CD4-positive, alpha-beta T cell treated with Interleukin-21 for 1 hour (primary cell): ENCODE measurements at regions not wholly inside any gene's neighbourhood (a gene's known extent, or its start where the extent isn't known, plus 50 kb on each side); places are given as distances from the start of the nearest gene placed in this dataset.
"Not testable (repeated sequence)": the region's sequence is repeated elsewhere in the genome, so short reads cannot be mapped to it uniquely, and the experiment has no call there.

Experiments
- DNase-seq: peaks from one replicate; pipeline ENCODE4 v3.0.0-alpha.2; 2020

DNA sequence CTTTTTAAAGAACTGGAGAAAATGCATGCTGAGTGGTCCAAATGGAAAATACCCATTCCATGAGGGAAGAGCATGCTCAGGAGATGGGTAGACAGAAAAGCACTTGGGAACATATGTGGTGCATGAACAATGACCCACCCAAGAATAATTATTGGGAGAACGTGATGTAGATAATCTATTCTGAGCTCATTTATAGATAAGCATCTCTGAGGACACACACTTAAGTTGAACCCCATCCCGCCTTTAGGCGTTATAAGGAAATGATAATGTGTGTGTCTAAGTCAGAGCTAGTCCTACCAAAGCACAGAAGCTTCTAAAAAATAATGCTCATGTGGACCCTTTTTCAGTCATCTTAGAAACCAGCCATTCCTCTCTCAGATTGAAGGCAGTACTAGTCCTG lies 189.9 kb downstream of the KTN1 start:
- no peak for DNase-seq

DNA sequence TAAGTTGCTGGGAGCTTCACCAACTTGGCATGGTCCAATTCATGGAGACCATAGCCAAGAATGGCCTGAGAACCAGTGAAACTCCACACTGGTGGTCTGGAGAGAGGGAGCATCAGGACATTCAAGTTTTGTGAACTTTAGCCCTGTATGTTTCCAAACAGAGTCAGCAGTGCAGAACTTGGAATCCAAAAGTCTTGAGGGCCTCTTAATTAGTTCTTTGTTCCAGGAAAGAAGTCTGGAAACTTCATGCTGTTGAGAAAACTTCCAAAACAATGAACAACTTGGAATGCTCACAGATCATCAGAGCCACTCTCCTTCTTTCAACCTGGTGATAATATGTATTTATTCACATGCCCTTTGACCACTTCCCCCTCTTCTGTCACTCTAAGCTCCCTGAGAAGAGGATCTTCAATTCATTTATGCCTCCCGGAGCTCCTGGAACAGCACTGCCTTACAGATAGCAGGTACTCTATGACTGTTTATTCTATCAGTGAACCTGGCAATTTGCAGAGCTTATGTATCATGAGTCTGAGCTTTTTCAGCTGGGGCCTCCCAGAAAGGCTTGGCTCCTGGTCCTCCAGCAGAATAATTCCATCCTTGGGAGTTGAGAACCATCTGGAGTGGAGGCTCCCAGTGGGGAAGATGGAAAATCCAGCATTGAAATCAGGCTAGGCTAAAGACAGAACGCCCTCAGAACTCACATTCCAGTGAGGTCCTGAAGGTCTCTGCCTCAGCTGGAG lies 191.4 kb downstream of the KTN1 start:
- no peak for DNase-seq

DNA sequence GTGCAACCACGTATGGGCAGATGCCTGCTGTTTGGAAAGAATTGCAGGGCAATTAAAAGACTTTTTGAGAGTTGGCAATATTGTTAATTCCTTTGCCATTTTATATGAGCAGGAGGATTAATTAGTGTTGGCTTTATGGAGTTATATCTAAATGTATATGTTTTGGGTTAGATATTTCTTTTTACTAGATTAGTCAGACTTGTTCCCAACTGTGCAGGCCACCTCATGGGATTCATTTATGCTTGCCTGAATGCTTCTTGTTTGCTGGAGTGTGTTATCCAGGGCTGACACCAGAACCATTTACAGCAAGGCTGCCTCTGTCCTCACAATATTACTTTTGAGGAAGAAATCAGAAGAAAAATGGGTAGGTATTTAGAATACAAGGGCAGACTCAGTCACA lies 192.5 kb downstream of the KTN1 start:
- DNase-seq: no peak

DNA sequence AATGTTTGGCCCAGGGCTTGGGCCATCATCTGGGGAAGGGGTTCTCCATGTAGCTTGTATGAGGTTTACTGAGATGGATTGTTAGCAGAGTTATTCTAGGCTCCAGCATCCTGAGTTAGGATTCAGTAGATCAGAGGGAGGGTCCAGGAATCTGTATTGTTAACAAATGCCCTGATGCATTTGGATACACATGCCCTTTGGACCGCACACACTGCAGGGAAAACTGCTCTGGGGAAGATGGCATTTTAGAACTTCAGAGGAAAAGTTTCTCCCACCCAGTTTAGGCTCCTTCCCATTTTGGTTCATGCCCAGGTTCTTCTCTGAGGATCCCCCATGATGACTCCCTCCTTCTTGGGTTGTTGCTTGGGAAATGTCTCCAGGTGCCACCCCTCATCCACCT lies 193.3 kb downstream of the KTN1 start:
- DNase-seq: no peak

DNA sequence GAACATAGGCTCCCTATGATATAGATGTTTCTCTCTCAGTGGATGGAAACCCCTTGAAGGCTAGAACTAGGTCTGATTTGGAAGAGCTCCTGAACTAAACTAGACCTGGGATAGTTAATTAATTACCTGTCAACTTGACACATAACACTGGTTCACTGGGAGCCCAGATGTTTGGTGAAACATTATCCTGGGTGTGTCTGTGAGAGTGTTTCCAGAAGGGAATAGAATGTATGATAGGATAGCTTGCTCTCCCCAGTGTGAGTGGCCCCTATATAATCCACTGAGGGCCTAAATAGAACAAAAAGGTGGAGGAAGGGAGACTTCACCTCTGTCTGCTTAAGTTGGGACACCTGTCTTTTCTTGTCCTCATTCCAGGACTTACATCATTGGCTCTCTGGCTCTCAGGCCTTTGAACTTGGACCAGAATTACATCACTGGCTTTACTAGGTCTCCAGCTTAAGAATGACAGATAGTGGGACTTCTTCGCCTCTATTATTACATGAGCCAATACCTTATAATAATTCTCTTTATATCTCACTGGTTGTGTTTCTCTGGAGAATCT lies 194.1 kb downstream of the KTN1 start:
- DNase-seq: no peak

DNA sequence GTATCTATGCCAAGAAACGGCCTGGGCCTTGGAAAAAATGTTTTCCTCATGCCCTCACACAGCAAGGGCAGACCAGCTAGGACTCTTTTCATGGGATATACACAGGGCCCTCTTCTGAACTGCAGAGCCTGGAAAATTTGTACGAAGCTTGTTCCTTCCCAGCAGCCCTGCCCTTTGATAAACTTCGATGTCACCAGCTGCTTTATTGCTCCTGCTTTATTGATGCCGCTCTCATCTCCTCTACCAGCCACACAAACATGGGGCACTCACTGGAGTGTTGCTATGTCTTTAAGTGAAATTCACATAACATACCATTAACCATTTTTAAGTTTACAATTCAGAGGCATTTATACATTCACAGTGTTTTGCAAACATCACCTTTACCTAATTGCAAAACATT lies 197.9 kb downstream of the KTN1 start:
- DNase-seq: no peak

DNA sequence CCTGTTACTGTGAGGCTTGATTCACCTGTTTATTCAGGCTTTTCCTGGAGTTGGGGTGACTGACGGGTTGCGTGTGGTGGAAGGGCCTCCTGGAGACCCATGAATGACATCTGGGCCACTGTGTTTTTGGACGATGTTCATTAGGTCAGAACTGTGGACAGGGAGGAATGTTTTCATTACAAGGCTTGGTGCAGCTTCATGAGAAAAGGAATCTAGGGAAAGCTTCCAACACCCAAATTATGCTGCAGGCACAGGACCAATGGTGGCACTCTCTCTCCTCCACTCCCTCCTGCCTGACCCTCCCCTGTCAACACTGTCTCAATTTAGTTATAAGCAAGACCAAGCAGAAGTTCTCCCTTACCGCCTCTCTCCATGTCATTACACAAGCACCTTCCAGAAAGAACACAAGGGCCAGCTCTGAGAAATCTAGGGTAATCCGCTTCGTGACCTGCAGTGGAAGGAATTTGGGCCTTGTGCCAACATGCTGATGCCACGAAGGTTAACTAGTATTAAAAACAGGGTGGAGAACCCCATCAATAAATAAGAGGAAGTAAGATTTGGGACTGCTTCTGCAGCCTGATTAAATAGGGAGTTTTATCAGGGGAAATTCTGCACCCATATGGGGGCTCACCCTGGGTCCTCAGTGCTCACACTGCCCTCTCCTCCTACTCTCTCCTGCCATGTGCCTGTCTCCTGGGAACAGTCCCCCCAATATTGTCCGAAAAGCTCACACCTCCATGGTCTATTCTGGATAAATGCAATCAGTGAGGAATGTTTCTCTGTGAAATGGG lies 200.3 kb downstream of the KTN1 start:
- DNase-seq: no peak

DNA sequence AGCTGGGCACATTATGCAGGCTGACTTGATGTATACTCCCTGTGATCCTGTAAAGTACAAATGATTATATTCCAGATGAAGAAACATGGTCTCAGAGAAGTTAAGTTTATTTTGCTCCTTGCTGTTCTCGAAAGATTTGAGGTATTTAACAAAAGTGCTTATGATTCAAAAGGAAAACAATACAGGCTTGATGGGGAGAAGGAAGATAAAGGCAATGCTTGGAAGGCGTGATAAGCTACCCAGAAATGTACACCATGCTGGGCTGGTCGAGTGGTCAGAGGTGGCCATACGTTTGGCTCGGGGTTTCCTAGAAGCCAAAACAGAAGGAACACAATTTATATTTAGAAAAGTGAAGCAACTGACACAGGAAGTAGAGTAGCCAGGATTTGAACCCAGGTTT lies 201.0 kb downstream of the KTN1 start:
- no peak for DNase-seq

DNA sequence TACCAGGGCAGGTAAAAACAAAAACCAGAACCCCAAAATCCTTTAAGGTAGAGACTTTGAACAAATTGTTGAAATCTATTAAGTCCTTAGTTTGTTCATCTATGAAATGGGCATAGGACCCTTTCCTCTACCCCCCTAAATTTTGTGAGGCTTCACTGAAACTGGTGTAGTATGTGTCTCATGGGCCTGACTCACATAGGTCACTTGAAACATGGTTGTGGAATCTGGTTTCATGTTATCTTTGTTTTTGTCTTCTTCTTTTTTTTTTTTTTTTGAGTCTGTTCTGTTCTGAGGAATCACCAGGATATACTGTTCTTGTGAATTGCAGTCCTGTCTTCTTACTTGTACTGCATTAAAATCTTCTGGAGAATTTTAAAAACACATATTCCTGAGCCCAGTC lies 202.2 kb downstream of the KTN1 start:
- DNase-seq: no peak

DNA sequence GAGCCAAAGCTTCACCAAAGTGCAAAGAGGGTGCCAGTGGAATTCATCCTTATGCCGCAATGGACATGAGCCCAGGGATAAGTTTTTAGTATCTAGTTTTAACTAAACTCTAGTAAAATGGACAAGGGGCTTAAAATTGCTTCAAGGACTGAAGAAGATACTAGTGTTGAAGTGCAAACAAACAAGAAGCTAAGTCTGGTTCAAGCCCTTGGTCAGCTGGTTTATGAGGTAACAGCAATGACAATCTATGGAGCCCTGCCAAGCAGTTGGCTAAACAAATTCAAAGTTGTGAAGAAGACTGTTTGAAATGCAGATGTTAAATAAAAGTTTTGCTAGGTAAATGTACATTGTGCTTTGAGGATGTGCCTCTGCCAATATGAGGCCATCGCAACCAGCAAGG lies 209.4 kb downstream of the KTN1 start:
- no peak for DNase-seq

DNA sequence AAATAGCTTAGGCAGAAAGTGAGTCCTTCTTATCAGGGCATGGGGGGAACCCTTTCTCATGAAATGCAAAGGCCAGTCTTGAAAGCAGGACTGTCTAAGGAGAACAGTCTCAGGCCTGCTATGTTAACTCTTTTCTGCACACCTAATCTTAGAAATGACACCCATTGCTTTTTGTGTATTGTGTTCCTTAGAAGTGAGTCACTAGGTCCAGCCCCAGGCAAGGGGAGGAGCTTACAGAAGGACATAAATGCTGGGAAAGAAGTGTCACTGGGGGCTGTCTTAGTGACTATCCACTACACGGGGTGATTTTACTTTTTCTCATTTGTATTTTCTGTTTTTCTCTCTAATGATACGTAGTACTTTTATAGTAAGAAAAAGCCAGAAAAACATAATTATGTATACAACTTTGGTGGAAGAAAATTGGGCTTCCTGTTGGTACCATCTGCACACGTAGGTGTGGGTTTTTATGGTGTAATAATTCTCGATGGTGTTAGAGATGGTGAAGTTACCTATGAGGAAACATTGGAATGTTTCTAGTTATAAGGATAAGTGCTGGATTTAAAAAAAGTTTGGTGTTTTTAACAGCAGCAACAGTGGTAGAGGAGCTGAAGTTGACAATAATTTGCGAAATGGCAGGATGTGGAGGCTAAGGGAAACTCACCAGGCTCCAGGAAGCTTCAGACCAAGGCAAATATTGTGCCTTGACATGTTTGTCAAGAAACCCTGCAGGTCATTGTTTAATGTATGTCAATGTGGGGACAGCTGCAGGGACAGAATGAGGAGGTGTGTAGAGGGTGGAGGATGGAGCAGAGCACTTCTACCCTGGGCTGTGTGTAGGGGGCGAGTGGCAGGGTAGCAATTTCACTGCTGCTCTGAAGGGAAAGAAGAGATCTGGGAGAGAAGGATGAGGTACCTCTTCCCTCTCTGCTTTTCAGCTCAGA lies 214.9 kb downstream of the KTN1 start:
- DNase-seq: no peak

DNA sequence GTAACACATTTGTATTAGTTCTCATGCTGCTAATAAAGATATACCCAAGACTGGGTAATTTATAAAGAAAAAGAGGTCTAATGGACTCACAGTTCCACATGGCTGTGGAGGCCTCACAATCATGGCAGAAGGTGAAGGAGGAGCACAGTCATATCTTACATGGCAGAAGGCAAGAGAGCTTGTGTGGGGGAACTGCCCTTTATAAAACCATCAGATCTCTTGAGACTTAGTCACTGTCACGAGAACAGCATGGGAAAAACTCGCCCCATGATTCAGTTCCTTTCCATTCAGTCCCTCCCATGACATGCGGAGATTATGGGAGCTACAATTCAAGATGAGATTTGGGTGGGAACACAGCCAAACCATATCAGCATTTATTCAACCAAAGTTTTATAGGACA lies 216.5 kb downstream of the KTN1 start:
- not testable (repeated sequence) for DNase-seq

DNA sequence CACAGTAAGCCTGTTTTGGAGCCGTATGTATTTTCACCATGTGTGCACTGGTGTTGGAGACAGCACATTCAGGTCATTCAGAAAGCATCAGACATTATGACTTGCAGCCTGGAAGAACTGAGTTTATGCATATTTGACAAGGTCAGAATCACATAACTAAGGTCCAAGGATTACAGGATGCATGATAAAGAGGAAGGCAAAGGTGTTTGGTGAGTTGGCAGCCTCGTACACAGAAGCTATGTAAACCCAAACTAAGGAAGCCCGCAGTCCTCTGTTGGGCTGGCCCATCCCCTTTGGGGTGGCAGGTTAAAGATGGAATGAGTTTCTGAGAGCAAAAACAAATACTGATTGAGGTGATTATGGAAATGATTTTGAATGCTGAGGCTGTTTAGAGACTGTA lies 218.4 kb downstream of the KTN1 start:
- no peak for DNase-seq

DNA sequence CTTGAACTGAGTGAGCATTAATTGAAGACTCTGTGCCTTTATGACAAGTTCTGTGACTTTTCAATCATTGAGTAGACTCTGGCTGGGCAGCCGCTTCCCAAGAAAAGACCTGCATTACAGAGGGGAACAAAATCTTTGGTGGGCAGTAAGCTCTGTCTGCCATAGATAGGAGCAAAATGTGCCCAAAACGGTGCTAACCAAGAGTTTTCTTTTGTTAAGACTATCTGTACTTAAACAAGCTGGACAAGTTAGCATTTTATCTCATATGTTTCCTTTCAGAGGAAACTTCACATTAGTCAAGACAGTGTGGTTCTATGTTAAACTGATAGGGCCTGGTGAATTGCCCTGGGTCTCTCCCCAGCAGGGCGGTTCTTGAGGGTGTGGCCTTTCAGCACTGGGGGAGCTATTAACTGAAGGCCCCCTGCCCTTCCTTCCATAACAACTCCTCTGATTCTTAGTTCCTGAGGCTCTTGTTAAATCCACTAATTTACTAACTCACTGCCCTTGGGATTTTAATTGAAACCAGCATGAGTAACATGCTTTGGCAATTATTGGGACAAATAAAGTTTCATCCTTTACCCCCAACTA lies 219.6 kb downstream of the KTN1 start:
- DNase-seq: no peak

DNA sequence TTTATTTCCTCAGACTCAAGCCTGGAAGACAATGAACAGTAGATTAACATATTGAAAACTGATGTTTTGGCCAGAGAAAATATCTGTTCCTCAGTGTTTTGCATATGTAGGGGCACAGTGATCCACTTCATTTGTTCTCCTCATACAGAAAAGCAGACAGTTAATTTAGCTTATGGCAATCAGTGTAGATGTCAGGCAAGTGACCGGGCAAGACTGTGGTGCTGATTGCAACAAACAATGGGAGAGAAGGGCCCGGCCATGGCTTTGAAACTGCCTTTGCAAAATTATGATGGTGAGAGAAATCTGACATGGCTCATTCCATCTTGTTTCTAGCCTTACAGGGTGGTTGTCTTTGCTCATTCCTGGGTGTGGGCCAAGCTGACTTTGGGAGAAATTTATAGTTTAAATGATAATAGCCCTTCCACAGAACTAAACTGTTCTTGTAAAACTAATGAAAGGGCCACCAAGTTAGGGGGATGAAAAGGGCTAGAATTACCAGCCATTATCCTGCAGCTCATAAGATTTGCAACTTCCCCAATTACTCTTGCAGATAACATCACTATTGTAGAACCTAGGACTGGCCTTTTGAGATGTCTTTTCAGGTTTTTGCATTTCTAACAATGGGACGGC lies 220.3 kb downstream of the KTN1 start:
- DNase-seq: no peak

DNA sequence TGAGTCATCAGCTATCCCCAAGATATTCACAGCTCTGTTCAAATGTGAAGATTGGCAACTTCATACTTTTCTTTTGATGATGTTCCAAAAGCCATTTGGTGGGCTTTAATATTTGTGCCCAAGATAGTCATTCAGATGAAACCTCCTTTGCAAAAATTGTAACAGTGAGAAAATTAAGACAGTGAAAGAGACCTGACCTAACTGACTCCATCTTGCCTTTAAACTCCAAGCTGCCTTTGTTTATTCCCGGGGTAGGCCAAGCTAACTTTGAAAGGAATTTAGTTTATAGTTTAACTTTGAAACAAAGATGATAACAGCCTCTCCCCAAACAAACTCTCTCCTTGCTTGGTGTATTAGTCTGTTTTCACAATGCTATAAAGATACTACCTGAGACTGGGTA lies 221.1 kb downstream of the KTN1 start:
- DNase-seq: no peak

DNA sequence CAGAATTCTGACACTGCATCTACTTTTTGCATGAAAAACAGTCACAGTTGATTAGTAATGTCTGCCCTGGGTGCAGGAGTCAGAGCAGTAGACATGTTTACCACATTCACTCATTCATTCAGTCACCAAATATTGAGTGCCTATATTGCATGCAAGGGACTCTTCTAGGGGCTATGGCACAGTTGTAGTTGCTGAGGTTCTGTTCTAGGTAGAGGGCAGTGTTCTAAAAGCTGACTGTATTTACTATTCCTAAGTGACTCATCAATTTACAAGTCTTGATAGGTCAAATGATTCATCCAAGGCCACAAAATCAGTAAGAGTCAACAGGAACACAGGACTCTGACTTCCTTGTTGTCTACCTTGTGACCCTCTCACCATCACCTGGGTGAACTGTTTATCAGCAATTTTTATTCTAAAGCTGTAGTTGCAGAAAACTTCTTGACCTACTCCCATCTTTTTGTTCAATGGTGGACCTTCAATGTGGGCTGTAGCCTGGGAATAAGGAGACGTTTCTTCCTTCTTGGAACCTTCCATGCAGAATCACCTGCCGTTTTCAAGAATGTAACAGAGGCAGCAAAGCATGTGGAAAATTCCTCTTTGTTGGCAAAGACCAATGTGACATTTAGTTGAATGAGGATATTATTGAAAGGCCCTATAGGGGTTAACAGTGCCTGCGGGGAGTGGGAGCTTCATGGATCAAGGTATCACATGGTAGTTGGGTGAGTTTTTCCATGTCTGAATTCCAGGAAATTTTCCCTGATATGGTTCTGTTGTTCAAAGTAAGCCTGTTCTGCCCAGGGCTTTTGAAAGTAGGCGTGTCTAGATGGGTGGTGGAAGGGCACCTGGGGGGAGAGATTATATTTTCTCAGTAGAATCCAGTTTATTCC lies 223.2 kb downstream of the KTN1 start:
- DNase-seq: no peak

DNA sequence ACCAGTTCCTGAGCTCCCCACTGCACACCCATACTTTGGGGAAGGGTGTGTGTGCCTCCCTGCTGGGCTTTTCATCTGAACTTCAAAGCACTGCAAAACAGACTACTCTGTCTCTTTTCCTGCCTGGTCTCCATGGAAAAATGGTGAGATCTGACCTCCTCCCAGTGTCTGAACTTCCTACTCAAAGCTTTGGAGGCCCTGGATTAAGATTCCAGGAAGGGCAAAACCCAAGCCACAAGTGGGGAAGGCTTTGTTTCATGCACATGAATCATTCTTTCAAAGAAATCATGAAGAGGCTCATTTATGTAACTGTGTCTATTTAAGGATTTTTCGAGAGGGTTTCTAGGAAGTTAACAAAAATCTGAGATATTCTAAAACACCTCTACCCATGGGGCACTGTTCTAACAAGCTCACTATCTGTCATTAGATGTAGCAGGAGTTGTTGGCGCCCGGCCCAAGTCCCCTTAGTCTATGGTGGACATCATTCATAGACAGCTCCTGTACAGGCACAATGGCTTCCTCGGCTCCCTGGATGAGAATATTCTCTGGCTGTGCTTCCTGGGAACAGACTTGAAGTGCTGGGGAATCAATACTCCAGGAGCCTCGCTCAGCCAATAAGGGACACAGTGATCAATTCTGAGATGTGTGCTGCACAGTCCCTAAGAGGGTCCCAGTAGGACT lies 224.0 kb downstream of the KTN1 start:
- no peak for DNase-seq

DNA sequence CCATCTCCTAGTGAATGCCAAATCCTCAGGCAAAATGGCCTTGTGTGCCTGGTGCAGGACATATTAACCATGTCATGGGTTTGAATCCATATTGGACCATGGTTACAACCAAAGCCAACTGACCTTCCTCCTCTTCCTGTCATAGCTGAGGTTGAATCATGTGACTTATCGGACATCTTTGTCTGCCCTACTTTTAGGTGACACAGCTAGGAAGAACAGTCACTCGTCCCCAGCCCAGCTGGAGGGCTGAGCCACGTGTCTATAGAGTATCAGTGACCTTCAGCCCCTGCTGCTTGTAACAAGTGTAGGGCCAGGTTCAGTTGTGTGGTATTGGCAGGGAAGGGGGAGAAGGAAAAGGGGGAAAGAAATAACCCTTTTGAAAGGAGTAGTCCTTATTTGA lies 225.2 kb downstream of the KTN1 start:
- DNase-seq: no peak

DNA sequence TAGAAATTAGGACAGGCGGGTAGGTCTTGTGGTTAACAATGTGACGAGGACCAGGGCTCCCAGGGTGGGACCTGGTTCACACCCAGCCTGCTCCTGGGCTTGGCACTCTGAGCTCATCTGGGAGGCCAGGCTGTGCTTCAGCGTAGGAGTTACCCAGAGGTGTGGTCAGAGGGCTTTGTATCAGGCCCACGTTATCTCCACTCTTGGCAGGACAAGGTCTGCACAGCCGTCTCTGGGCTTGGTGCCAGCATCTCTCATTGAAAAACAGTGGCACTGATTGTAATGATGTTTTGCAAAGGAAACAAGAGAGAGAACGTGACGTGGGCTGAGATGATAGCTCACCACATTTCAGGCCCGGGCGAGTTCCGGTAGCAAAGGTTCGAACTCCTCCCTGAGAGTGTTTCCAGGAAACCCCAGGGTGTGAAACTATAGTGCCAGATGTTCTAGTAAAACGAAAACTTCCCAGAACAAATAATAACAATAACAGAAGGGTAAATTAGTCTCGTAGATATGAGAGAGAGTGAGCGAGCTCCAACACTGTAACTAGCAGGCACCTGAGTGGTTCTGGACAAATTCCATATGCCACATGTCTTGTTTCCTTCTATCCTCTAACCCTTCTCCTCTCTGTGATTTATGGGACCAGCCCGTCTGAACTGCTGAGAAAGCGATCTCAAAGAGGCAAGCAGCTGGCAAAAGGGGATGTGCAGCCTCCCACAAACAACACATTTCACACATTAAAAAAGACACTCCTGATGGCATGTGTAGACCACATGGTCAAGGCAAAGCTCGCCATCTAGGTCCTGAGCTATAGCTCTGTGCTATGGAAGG lies 227.3 kb downstream of the KTN1 start:
- peak; percentile 89 for DNase-seq
